AG04449 (cell line): ENCODE measurements at regions not wholly inside any gene's neighbourhood (a gene's known extent, or its start where the extent isn't known, plus 50 kb on each side); places are given as distances from the start of the nearest gene placed in this dataset.

Source experiments
- CTCF ChIA-PET: fragments of 350-600 bp; formaldehyde crosslinking; extraction: SDS; loops from one replicate; lab custom pipeline; 2021; ENCODE audit warnings: antibody characterized with exemption; lab: Yijun Ruan, JAX
- POLR2A ChIA-PET: fragments of 400-600, 350-600 bp; formaldehyde crosslinking; extraction: SDS; loops from one replicate; lab custom pipeline; 2020; ENCODE audit warnings: antibody characterized with exemption, inconsistent platforms; lab: Yijun Ruan, JAX
- DNase-seq: peaks from one replicate; pipeline ENCODE4 v3.0.0-alpha.2; 2010; ENCODE audit warnings: low read depth, low spot score
- H3K4me3 ChIP-seq: 2 replicates; pipeline ENCODE4 v1.5.1; 2011; ENCODE audit warnings: low read depth, mild to moderate bottlenecking, control low read depth, low read length
- CTCF ChIP-seq: IDR thresholded peaks from one replicate; pipeline ENCODE4 v1.5.1; 2011; ENCODE audit warnings: mild to moderate bottlenecking, moderate library complexity, low read length, control low read depth, inconsistent platforms; ENCODE audit not compliant: insufficient read depth; ENCODE audit errors: missing control alignments

DNA sequence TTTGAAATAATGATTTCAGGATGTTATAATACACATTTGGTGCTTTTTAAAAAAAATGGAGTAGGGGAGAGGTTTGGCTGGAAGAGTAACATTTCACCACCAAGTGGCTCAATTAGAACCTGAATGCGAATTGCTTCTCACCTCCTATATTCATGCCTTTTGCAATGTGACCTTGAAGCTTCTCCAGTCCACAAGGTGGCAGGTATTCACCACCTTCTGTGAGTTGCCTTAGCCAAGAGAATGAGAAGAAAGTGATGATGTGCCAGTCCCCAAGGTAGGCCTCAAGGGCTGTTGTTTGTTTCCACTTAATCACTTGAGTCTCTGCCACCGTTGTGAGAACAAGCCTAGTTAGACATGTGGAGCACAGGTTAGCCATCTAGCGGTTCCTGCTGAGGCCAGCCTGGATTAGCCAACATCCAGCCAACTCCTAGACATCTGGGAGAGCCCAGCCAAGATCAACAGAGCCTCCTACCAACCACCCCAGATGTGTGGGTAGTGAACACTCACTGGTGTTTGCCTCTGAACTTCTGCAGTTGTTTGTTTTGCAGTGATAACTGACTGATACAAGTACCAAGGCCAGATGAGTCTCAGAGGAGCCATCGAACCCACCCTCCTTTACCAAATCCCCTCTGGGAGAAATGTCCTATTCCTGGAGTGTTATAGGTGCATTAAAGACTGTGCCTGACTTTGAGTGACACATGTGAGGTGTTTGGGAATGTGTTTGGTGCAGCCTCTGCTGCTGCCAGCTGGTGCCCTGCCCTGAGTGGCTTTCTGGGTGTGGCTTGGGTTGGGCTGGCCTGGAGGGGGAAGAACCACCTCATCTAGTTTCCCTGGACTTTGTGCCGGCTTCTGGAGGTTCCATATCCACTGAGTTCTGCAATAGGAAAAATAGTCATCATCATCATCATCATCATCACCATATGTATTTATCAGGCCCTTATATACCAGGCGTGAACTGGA, 132.5 kb upstream of the RFLNA start:
- TF ChIP-seq CTCF = no peak
- no peak overlapping the region for H3K4me3 ChIP-seq
- DNase-seq = no peak
- CTCF ChIA-PET = no interaction called here
- POLR2A ChIA-PET = no interaction called here

GRCh38 chr12:124165695-124166094, 129.2 kb upstream of the RFLNA start:
- no peak overlapping the region for H3K4me3 ChIP-seq
- CTCF ChIA-PET = no interaction called here
- TF ChIP-seq CTCF = no peak
- no peak for DNase-seq
- POLR2A ChIA-PET = no interaction called here

GRCh38 chr12:124167141-124167540, 127.8 kb upstream of the RFLNA start:
- CTCF ChIA-PET = interaction anchor here (1.0 kb wide), 1 partner anchor 12 kb away, joined by 3 read pairs; no protein-coding TSS in a partner anchor
- POLR2A ChIA-PET = no interaction called here
- H3K4me3 ChIP-seq = no peak overlapping the region
- no peak for DNase-seq
- no peak for TF ChIP-seq CTCF

DNA sequence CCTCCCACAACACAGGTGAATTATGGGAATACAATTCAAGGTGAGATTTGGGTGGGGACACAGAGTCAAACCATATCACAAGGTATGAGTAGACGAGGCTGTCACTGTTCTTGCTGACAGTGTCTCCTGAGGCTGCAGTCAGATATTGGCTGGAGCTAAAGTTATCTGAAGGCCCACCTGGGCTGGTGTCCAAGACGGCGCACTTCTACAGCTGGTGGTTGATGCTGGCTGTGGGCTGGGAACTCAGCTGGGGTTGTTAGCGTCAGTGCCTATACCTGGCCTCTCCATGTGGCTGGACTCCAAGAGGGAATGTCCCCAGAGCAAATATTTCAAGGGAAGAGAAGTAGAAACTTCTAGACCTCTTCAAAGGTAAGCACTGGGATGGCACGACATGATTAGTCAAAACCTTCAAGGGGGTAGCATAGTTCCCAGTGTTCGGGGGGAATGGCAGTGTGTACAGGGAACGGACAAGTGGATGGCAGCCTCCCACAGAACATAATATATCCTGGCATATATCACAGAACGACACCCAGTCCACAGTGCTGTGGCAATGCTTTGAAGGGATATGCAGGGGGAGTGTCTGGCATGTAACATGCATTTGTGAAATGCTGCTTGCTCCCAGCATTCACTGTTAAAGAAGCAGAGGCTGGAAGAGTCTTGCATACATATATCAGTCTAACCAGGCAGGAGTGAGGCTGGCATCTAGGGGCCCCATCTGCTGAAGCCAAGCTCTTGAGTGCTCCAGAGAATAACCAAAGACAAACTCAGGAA, 126.7 kb upstream of the RFLNA start:
- no peak overlapping the region for H3K4me3 ChIP-seq
- CTCF ChIA-PET = no interaction called here
- no peak for DNase-seq
- no peak for TF ChIP-seq CTCF
- POLR2A ChIA-PET = no interaction called here

GRCh38 chr12:124169577-124170284, 125.2 kb upstream of the RFLNA start:
- ChIA-PET CTCF (no interaction called here), POLR2A (no interaction called here)
- H3K4me3 ChIP-seq = no peak overlapping the region
- TF ChIP-seq CTCF = no peak
- no peak for DNase-seq
